ENCODE measurements at regions not wholly inside any gene's neighbourhood (a gene's known extent, or its start where the extent isn't known, plus 50 kb on each side); places are given as distances from the start of the nearest gene placed in this dataset.

- Histone ChIP-seq H3K4me1 (ENCODE audit: control insufficient read depth, insufficient read depth, low read length) (no peaks in the 10 kb centered on the region), H3K36me3 (ENCODE audit: control insufficient read depth, insufficient read depth, low read length) (no peaks in the 10 kb centered on the region), H3K9me3 (ENCODE audit: control insufficient read depth, insufficient read depth, low read depth, low read length) (no peaks in the 10 kb centered on the region), H3K27me3 (ENCODE audit: control insufficient read depth, insufficient read depth, low read length) (no peaks in the 10 kb centered on the region; the same call in 1 of the 2 replicates), H3K27ac (ENCODE audit: low read length) (no peak overlapping the region), H3K4me3 (ENCODE audit: low read depth in 2 of 2, low read length in 2 of 2) (no peak overlapping the region)
- ChIA-PET POLR2A (no interaction called here), CTCF (no interaction called here)
- no TSS peak for BruUV-seq (replicated peaks)
- DNase-seq (ENCODE audit: low read depth, low spot score) = no peak
- intact Hi-C loops (cut with micrococcal nuclease; ENCODE audit: unreplicated experiment) (no loop called here), in situ Hi-C loops (cut with HindIII; ENCODE audit: low pct_unique_long_range_greater_than_20kb, low sequenced_read_pairs) (no loop called here)
- no peak for ATAC-seq
- TF ChIP-seq, protein P1, sequence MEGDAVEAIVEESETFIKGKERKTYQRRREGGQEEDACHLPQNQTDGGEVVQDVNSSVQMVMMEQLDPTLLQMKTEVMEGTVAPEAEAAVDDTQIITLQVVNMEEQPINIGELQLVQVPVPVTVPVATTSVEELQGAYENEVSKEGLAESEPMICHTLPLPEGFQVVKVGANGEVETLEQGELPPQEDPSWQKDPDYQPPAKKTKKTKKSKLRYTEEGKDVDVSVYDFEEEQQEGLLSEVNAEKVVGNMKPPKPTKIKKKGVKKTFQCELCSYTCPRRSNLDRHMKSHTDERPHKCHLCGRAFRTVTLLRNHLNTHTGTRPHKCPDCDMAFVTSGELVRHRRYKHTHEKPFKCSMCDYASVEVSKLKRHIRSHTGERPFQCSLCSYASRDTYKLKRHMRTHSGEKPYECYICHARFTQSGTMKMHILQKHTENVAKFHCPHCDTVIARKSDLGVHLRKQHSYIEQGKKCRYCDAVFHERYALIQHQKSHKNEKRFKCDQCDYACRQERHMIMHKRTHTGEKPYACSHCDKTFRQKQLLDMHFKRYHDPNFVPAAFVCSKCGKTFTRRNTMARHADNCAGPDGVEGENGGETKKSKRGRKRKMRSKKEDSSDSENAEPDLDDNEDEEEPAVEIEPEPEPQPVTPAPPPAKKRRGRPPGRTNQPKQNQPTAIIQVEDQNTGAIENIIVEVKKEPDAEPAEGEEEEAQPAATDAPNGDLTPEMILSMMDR (IDR thresholded peaks at IDR 0.05) = no peak
- TF ChIP-seq REST (IDR thresholded peaks at IDR 0.05; ENCODE audit: insufficient read depth in 1 of 2, low read depth in 2 of 2, low read length in 1 of 2) (no peak), SIN3A (IDR thresholded peaks at IDR 0.05; ENCODE audit: borderline replicate concordance, insufficient read depth, low read depth, low read length) (no peak), TCF7L2 (IDR thresholded peaks at IDR 0.05; ENCODE audit: low read depth, low read length) (no peak), POLR2AphosphoS5 (IDR thresholded peaks at IDR 0.05; ENCODE audit: low read depth, low read length) (no peak)
Observed at GRCh38 chr1:34363447-34363846, 186.7 kb downstream of the C1orf94 start.

DNA sequence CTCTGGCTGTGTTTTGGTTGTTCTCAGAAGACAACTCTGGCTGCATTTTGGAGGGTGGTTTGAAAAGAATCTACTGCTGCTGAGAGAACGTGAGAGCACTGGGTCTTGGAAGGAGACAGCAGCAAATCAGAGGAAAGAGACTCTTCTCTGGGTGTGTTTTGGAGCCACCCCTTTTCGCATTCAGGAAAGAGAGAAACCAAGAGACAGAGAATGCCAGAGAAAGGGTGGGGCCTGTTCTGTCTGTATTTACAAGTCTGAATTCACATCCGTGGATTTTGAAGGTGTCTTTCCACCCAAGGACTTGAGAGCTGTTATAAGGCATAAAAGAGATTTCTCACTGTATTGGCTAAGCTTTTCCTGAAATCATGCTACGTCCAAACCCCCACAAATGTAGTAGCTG is 187.2 kb downstream of the C1orf94 start:
- Histone ChIP-seq H3K4me1 (ENCODE audit: control insufficient read depth, insufficient read depth, low read length) (no peaks in the 10 kb centered on the region), H3K27me3 (ENCODE audit: control insufficient read depth, insufficient read depth, low read length) (no peaks in the 10 kb centered on the region; the same call in 1 of the 2 replicates), H3K36me3 (ENCODE audit: control insufficient read depth, insufficient read depth, low read length) (no peaks in the 10 kb centered on the region), H3K27ac (ENCODE audit: low read length) (no peak overlapping the region), H3K9me3 (ENCODE audit: control insufficient read depth, insufficient read depth, low read depth, low read length) (no peaks in the 10 kb centered on the region), H3K4me3 (ENCODE audit: low read depth in 2 of 2, low read length in 2 of 2) (no peak overlapping the region)
- DNase-seq (ENCODE audit: low read depth, low spot score) = no peak
- POLR2A ChIA-PET = no interaction called here
- no peak for ATAC-seq
- BruUV-seq (replicated peaks) = no TSS peak
- TF ChIP-seq, protein P1 (IDR thresholded peaks at IDR 0.05) = no peak
- TF ChIP-seq SIN3A (IDR thresholded peaks at IDR 0.05; ENCODE audit: borderline replicate concordance, insufficient read depth, low read depth, low read length) (no peak), REST (IDR thresholded peaks at IDR 0.05; ENCODE audit: insufficient read depth in 1 of 2, low read depth in 2 of 2, low read length in 1 of 2) (no peak), POLR2AphosphoS5 (IDR thresholded peaks at IDR 0.05; ENCODE audit: low read depth, low read length) (no peak), TCF7L2 (IDR thresholded peaks at IDR 0.05; ENCODE audit: low read depth, low read length) (no peak)
- intact Hi-C loops (cut with micrococcal nuclease; ENCODE audit: unreplicated experiment) (no loop called here), in situ Hi-C loops (cut with HindIII; ENCODE audit: low pct_unique_long_range_greater_than_20kb, low sequenced_read_pairs) (no loop called here)
- CTCF ChIA-PET = no interaction called here

Data from Panc1 (cell line).